Endodermal cell (in vitro differentiated cells): ENCODE measurements at regions not wholly inside any gene's neighbourhood (a gene's known extent, or its start where the extent isn't known, plus 50 kb on each side); places are given as distances from the start of the nearest gene placed in this dataset.

ENCODE experiments used
- DNase-seq: peaks from one replicate; pipeline ENCODE4 v3.0.0-alpha.2; 2017
- H3K27ac ChIP-seq: 2 replicates; pipeline ENCODE4 v1.5.1; 2013; ENCODE audit warnings: mild to moderate bottlenecking, low read depth, low read length, moderate library complexity
- H3K27me3 ChIP-seq: 2 replicates; pipeline ENCODE4 v1.6.1; 2013; ENCODE audit warnings: mild to moderate bottlenecking, low read length, moderate library complexity; ENCODE audit not compliant: insufficient read depth, control insufficient read depth, poor library complexity, severe bottlenecking
- H3K36me3 ChIP-seq: 2 replicates; pipeline ENCODE4 v1.7.0; 2013; ENCODE audit warnings: mild to moderate bottlenecking, low read length, moderate library complexity; ENCODE audit not compliant: control insufficient read depth, insufficient read depth
- H3K4me1 ChIP-seq: one replicate; pipeline ENCODE4 v1.7.0; 2013; ENCODE audit warnings: low read length; ENCODE audit not compliant: control insufficient read depth, insufficient read depth
- H3K4me3 ChIP-seq: 2 replicates; pipeline ENCODE4 v1.5.1; 2013; ENCODE audit warnings: mild to moderate bottlenecking, low read length, moderate library complexity
- H3K9ac ChIP-seq: 2 replicates; pipeline ENCODE4 v1.6.1; 2013; ENCODE audit warnings: mild to moderate bottlenecking, low read length, moderate library complexity; ENCODE audit not compliant: poor library complexity, severe bottlenecking; ENCODE audit errors: extremely low read depth
- H3K9me3 ChIP-seq: 2 replicates; pipeline ENCODE4 v1.6.1; 2013; ENCODE audit warnings: mild to moderate bottlenecking, low read length, moderate library complexity; ENCODE audit not compliant: control insufficient read depth
- H3K27ac Mint-ChIP-seq: 2 replicates; pipeline ENCODE4 v1.8.0; 2020; ENCODE audit warnings: mixed read lengths
- H3K27me3 Mint-ChIP-seq: 2 replicates; pipeline ENCODE4 v1.8.0; 2021; ENCODE audit warnings: mild to moderate bottlenecking, mixed read lengths; ENCODE audit not compliant: insufficient read depth
- H3K36me3 Mint-ChIP-seq: 2 replicates; pipeline ENCODE4 v1.8.0; 2020; ENCODE audit warnings: low read depth, mixed read lengths
- H3K4me1 Mint-ChIP-seq: 2 replicates; pipeline ENCODE4 v1.8.0; 2020; ENCODE audit warnings: mixed read lengths
- H3K4me3 Mint-ChIP-seq: 2 replicates; pipeline ENCODE4 v1.8.0; 2020; ENCODE audit warnings: mild to moderate bottlenecking, moderate library complexity, mixed read lengths
- H3K9me3 Mint-ChIP-seq: 2 replicates; pipeline ENCODE4 v1.8.0; 2020; ENCODE audit warnings: mild to moderate bottlenecking, mixed read lengths
- WGBS, 2 experiments: methylation state at CpG; one replicate each; pipeline versions ENCODE4 v1.1.5 to v1.1.7; 2013; ENCODE audit warnings: missing lambda C conversion rate in 2 of 2, mixed read lengths in 1 of 2; ENCODE audit not compliant: insufficient coverage in 1 of 2, insufficient read length in 1 of 2; 5-methylcytosine and 5-hydroxymethylcytosine counted together
- TF ChIP-seq, protein P1 (sequence below): fragments of 200-600 bp; sonication (generic); conservative IDR thresholded peaks from 2 replicates; pipeline ENCODE4 v1.5.0; 2021; ENCODE audit warnings: antibody characterized with exemption, mild to moderate bottlenecking

DNA sequence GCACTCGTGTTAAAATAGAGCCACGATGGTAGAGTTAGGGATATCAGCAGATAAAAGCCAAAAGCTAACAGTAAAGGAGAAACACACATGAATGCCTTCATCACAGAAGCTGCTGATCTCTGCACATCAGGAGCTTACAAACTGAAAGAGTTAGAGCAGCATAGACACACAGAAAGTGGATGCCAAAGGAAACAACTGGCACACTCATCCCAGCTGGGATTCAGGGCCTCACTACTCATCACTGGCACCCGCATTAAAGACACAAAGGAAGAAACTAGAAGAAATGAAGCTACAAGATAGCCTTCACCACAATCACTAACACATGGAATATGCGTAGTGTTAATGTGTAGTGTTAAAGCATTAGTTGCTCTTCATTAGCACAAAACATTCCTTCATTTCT lies 156.4 kb upstream of the TBL1X start:
- Mint-ChIP-seq H3K4me1 (no peaks in the 10 kb centered on the region), H3K27ac (no peak overlapping the region), H3K9me3 (peaks cover 49% of the 10 kb centered on the region), H3K27me3 (no peaks in the 10 kb centered on the region), H3K4me3 (no peak overlapping the region), H3K36me3 (no peaks in the 10 kb centered on the region)
- Histone ChIP-seq H3K4me3 (no peak overlapping the region), H3K4me1 (no peaks in the 10 kb centered on the region), H3K9ac (no peak overlapping the region), H3K36me3 (no peaks in the 10 kb centered on the region), H3K9me3 (no peaks in the 10 kb centered on the region), H3K27ac (no peak overlapping the region), H3K27me3 (no peaks in the 10 kb centered on the region)
- 95% methylated on average over 3 of the region's 4 CpGs; no CpG with 5 or more reads in 1 of the 2 experiments for WGBS, 2 experiments
- DNase-seq, result no peak
- TF ChIP-seq, protein P1, sequence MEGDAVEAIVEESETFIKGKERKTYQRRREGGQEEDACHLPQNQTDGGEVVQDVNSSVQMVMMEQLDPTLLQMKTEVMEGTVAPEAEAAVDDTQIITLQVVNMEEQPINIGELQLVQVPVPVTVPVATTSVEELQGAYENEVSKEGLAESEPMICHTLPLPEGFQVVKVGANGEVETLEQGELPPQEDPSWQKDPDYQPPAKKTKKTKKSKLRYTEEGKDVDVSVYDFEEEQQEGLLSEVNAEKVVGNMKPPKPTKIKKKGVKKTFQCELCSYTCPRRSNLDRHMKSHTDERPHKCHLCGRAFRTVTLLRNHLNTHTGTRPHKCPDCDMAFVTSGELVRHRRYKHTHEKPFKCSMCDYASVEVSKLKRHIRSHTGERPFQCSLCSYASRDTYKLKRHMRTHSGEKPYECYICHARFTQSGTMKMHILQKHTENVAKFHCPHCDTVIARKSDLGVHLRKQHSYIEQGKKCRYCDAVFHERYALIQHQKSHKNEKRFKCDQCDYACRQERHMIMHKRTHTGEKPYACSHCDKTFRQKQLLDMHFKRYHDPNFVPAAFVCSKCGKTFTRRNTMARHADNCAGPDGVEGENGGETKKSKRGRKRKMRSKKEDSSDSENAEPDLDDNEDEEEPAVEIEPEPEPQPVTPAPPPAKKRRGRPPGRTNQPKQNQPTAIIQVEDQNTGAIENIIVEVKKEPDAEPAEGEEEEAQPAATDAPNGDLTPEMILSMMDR, result no peak

DNA sequence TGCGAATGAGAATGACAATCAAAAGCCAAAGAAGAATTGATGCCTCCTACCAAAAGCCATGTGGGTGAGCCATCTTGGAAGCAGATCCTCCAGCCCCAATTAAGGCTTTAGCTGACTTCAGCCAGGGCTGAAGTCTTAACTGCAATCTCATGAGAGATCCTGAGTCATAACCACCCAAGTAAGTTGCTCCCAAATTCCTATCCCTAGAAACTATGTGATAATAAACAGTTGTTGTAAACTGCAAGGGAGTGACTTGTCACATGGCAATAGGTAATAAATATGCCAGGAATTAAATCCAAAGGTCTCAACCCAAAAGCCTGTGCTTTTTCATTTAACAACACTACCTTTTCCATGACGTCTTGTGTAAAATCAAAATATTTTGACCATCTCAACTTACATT lies 154.2 kb upstream of the TBL1X start:
- DNase-seq, result no peak
- Mint-ChIP-seq H3K27ac (no peak overlapping the region), H3K4me1 (no peaks in the 10 kb centered on the region), H3K36me3 (no peaks in the 10 kb centered on the region), H3K9me3 (peaks cover 45% of the 10 kb centered on the region), H3K4me3 (no peak overlapping the region), H3K27me3 (no peaks in the 10 kb centered on the region)
- Histone ChIP-seq H3K27me3 (no peaks in the 10 kb centered on the region), H3K4me1 (no peaks in the 10 kb centered on the region), H3K36me3 (no peaks in the 10 kb centered on the region), H3K9me3 (no peaks in the 10 kb centered on the region), H3K4me3 (no peak overlapping the region), H3K9ac (no peak overlapping the region), H3K27ac (no peak overlapping the region)
- TF ChIP-seq, protein P1, result no peak
- WGBS, 2 experiments, result 89 to 100% methylated on average over 1 to 2 of the region's 2 CpGs

DNA sequence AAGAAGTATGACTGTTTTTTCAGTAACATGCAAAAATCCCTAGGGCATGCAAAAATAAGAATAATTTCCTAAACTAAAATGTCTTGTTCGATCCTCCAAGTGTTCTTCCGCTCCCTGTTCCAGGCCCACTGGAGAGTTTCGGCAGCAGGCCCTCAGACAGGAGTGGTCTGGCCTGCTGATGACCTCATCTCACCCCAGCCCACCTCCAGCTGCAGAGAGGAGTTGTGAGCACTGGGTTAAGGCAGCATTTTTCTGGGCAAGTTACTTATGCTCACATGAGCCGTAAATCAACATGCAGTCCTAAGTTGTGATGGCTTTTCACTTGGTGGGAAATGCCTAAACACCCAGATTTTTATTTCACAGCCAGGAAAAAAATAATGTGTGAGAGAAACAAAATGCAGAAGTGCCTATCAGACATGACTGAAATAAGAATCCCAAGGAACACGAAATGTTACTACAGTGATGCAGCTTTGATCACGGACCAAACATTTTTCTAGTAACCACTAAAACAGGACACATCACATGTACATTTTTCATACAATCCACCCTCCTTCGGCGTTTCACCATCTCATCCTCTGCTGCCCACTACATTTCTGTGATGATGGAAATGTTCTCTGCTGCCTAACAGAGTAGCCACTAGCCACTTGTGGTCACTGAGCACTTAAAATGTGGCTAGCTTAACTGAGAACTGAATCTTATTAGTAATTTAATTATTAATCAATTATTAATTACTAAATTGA lies 153.3 kb upstream of the TBL1X start:
- no peaks in the 10 kb centered on the region for H3K27me3 ChIP-seq
- Mint-ChIP-seq H3K4me1 (no peaks in the 10 kb centered on the region), H3K4me3 (no peak overlapping the region), H3K36me3 (no peaks in the 10 kb centered on the region), H3K9me3 (peaks cover 53% of the 10 kb centered on the region), H3K27ac (no peak overlapping the region), H3K27me3 (no peaks in the 10 kb centered on the region)
- no peak for DNase-seq
- TF ChIP-seq, protein P1, result no peak
- H3K4me3 ChIP-seq, result no peak overlapping the region
- no peaks in the 10 kb centered on the region for H3K36me3 ChIP-seq
- H3K9me3 ChIP-seq, result no peaks in the 10 kb centered on the region
- 88% methylated on average over 8 of the region's 8 CpGs; no CpG with 5 or more reads in 1 of the 2 experiments for WGBS, 2 experiments
- no peaks in the 10 kb centered on the region for H3K4me1 ChIP-seq
- no peak overlapping the region for H3K27ac ChIP-seq
- H3K9ac ChIP-seq, result no peak overlapping the region
